CD14-positive monocyte (primary cell): ENCODE measurements at regions not wholly inside any gene's neighbourhood (a gene's known extent, or its start where the extent isn't known, plus 50 kb on each side); places are given as distances from the start of the nearest gene placed in this dataset.

Source experiments
- DNase-seq, 3 donors: peaks; one replicate each; pipeline ENCODE4 v3.0.0-alpha.2; 2011 to 2022
- H2AFZ ChIP-seq: 2 replicates; pipeline ENCODE4 v1.6.0; 2012; ENCODE audit warnings: mild to moderate bottlenecking, low read depth, low read length, inconsistent platforms; ENCODE audit not compliant: insufficient read depth, poor library complexity, severe bottlenecking
- H3K27ac ChIP-seq, 2 donors: 1 replicate in 1 of 2; 2 replicates in 1 of 2; pipeline ENCODE4 v1.5.1; 2012 to 2013; ENCODE audit warnings: low read length in 2 of 2, control low read depth in 1 of 2, inconsistent platforms in 1 of 2, low read depth in 1 of 2, mild to moderate bottlenecking in 1 of 2
- H3K27me3 ChIP-seq, 2 donors: one replicate each; pipeline versions ENCODE4 v1.6.0 to v1.6.1; 2011 to 2013; ENCODE audit warnings: low read length in 2 of 2; ENCODE audit not compliant: control insufficient read depth in 2 of 2, insufficient read depth in 2 of 2
- H3K36me3 ChIP-seq, 2 donors: replicated peaks in 1 of 2; 1 replicate in 1 of 2; 2 replicates in 1 of 2; pipeline versions ENCODE4 v1.5.1 to v1.6.1; 2012 to 2013; ENCODE audit warnings: low read length in 2 of 2, control low read depth in 1 of 2, inconsistent platforms in 1 of 2, mild to moderate bottlenecking in 1 of 2; ENCODE audit not compliant: insufficient read depth in 2 of 2, control insufficient read depth in 1 of 2
- H3K4me1 ChIP-seq, 2 donors: 1 replicate in 1 of 2; 2 replicates in 1 of 2; pipeline versions ENCODE4 v1.5.1 to v1.6.1; 2012 to 2013; ENCODE audit warnings: low read length in 2 of 2, control low read depth in 1 of 2, inconsistent platforms in 1 of 2, mild to moderate bottlenecking in 1 of 2, moderate library complexity in 1 of 2; ENCODE audit not compliant: insufficient read depth in 2 of 2, control insufficient read depth in 1 of 2
- H3K4me2 ChIP-seq: replicated peaks from 2 replicates; pipeline ENCODE3; 2012; ENCODE audit warnings: low read length, moderate library complexity, mild to moderate bottlenecking; ENCODE audit not compliant: poor library complexity, severe bottlenecking; ENCODE audit errors: extremely low read depth
- H3K4me3 ChIP-seq, 3 experiments: fragments of 200-600 bp in 1 of 3; sonication (generic) in 1 of 3; replicated peaks in 1 of 3; 1 replicate in 2 of 3; 2 replicates in 1 of 3; pipeline ENCODE4 v1.5.1; 2011 to 2013; ENCODE audit warnings: low read length in 3 of 3, mild to moderate bottlenecking in 3 of 3, control low read depth in 2 of 3, low read depth in 2 of 3, inconsistent platforms in 1 of 3, moderate library complexity in 1 of 3
- H3K79me2 ChIP-seq: 2 replicates; pipeline ENCODE4 v1.6.0; 2012; ENCODE audit warnings: mild to moderate bottlenecking, control low read depth, inconsistent platforms, low read length, moderate library complexity; ENCODE audit not compliant: insufficient read depth
- H3K9ac ChIP-seq: 2 replicates; pipeline ENCODE4 v1.6.0; 2017; ENCODE audit warnings: low read length, mild to moderate bottlenecking; ENCODE audit not compliant: insufficient read depth, poor library complexity, severe bottlenecking
- H3K9me3 ChIP-seq, 2 donors: replicated peaks in 1 of 2; 1 replicate in 1 of 2; 2 replicates in 1 of 2; pipeline versions ENCODE4 v1.5.1 to v1.6.1; 2012 to 2013; ENCODE audit warnings: low read length in 2 of 2, control low read depth in 1 of 2; ENCODE audit not compliant: control insufficient read depth in 1 of 2, insufficient read depth in 1 of 2
- H4K20me1 ChIP-seq: 2 replicates; pipeline ENCODE4 v1.6.0; 2012; ENCODE audit warnings: mild to moderate bottlenecking, low read length, control low read depth, moderate library complexity; ENCODE audit not compliant: insufficient read depth
- H3K27ac Mint-ChIP-seq, 7 donors: one replicate each; pipeline ENCODE4 v1.8.0; 2020; ENCODE audit warnings: mild to moderate bottlenecking in 7 of 7, mixed read lengths in 7 of 7, moderate library complexity in 6 of 7, inconsistent platforms in 2 of 7
- H3K27me3 Mint-ChIP-seq, 3 donors: one replicate each; pipeline ENCODE4 v1.8.0; 2021 to 2022; ENCODE audit warnings: low read depth in 3 of 3, mild to moderate bottlenecking in 3 of 3, mixed read lengths in 3 of 3, moderate library complexity in 3 of 3, inconsistent platforms in 1 of 3
- H3K36me3 Mint-ChIP-seq, 2 donors: one replicate each; pipeline ENCODE4 v1.8.0; 2020; ENCODE audit warnings: mixed read lengths in 2 of 2, inconsistent platforms in 1 of 2, mild to moderate bottlenecking in 1 of 2
- H3K4me1 Mint-ChIP-seq: one replicate; pipeline ENCODE4 v1.8.0; 2020; ENCODE audit warnings: mild to moderate bottlenecking, mixed read lengths
- H3K4me3 Mint-ChIP-seq, 2 donors: one replicate each; pipeline ENCODE4 v1.8.0; 2020; ENCODE audit warnings: mild to moderate bottlenecking in 2 of 2, mixed read lengths in 2 of 2, moderate library complexity in 1 of 2
- H3K9me3 Mint-ChIP-seq, 7 donors: one replicate each; pipeline ENCODE4 v1.8.0; 2020 to 2022; ENCODE audit warnings: mixed read lengths in 7 of 7, mild to moderate bottlenecking in 6 of 7, moderate library complexity in 6 of 7, inconsistent platforms in 2 of 7
- CTCF ChIP-seq: fragments of 200-600 bp; IDR thresholded peaks from one replicate; pipeline ENCODE4 v1.8.0; 2022; ENCODE audit warnings: antibody characterized with exemption, mild to moderate bottlenecking
- WGBS: methylation state at CpG from one replicate; pipeline ENCODE4 v1.1.5; 2013; ENCODE audit warnings: missing lambda C conversion rate; ENCODE audit not compliant: insufficient coverage; 5-methylcytosine and 5-hydroxymethylcytosine counted together
- intact Hi-C, 2 donors: fragments of 100-400 bp; cut with micrococcal nuclease; formaldehyde crosslinking; loops; one replicate each; pipeline versions ENCODE4 v1.15.0 to v1.15.1; 2023

DNA sequence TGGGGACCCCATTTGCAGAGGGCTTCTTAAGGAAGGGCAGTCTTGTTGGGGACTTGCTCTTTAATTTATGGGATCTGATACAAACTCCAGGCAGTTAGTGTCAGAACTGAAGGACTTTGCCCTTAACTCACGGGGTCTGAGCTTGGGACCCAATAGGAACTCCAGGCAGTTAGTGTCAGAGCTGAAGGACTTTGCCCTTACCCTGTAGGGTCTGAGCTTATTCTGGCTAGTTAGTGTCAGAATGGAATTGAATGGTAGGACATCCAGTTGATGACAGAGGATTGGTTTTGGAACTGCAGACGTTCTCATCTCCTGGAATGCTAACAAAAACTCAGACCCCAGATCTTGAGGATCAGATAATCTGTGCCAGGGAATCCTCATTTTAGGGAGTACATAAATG lies 256.9 kb upstream of the COPS8 start:
- Histone ChIP-seq H3K9me3 (no peaks in the 10 kb centered on the region), H3K79me2 (no peaks in the 10 kb centered on the region), H3K27ac (no peak overlapping the region), H3K4me2 (no peak overlapping the region), H3K4me3 (no peak overlapping the region), H2AFZ (no peak overlapping the region), H3K36me3 (no peaks in the 10 kb centered on the region), H4K20me1 (no peaks in the 10 kb centered on the region), H3K9ac (no peak overlapping the region), H3K27me3 (peaks cover 2 to 12% of the 10 kb centered on the region in 2 donors), H3K4me1 (no peaks in the 10 kb centered on the region)
- Mint-ChIP-seq H3K27me3 (peaks cover 10 to 19% (median 11%) of the 10 kb centered on the region in 3 donors), H3K4me1 (peaks cover 4% of the 10 kb centered on the region), H3K36me3 (no peaks in the 10 kb centered on the region), H3K9me3 (peaks cover 0 to 5% (median 0%) of the 10 kb centered on the region in 7 donors), H3K4me3 (no peak overlapping the region), H3K27ac (no peak overlapping the region)
- 100% methylated on average over 1 of the region's 2 CpGs for WGBS
- TF ChIP-seq CTCF = no peak
- no peak for DNase-seq
- intact Hi-C loops = no loop called here

GRCh38 chr2:236830926-236831325 lies 254.8 kb upstream of the COPS8 start:
- Histone ChIP-seq H3K4me2 (no peak overlapping the region), H3K79me2 (no peaks in the 10 kb centered on the region), H3K4me3 (no peak overlapping the region), H3K27me3 (peaks cover 2 to 12% of the 10 kb centered on the region in 2 donors), H3K27ac (no peak overlapping the region), H3K9me3 (peaks cover 0 to 8% of the 10 kb centered on the region in 2 donors), H4K20me1 (no peaks in the 10 kb centered on the region), H2AFZ (no peak overlapping the region), H3K4me1 (peaks cover 0 to 2% of the 10 kb centered on the region in 2 donors), H3K9ac (no peak overlapping the region), H3K36me3 (no peaks in the 10 kb centered on the region)
- no peak overlapping the region for H3K27ac Mint-ChIP-seq
- 72% methylated on average over 3 of the region's 3 CpGs for WGBS
- peaks cover 6% of the 10 kb centered on the region for H3K4me1 Mint-ChIP-seq
- H3K4me3 Mint-ChIP-seq = no peak overlapping the region
- no peak for DNase-seq
- H3K36me3 Mint-ChIP-seq = no peaks in the 10 kb centered on the region
- H3K27me3 Mint-ChIP-seq = peaks cover 8 to 16% (median 15%) of the 10 kb centered on the region in 3 donors
- intact Hi-C loops = no loop called here
- H3K9me3 Mint-ChIP-seq = peaks cover 0 to 8% (median 6%) of the 10 kb centered on the region in 7 donors
- TF ChIP-seq CTCF = no peak
